NCI-H446 (cell line): ENCODE measurements at regions not wholly inside any gene's neighbourhood (a gene's known extent, or its start where the extent isn't known, plus 50 kb on each side); places are given as distances from the start of the nearest gene placed in this dataset.

Experiments used
- DNase-seq, 2 experiments: peaks; one replicate each; lab custom pipeline; 2025; lab: John Stamatoyannopoulos, UW

- DNase-seq, result no peak
Observed at GRCh38 chr2:181770150-181770549, 89.8 kb upstream of the NEUROD1 start.

GRCh38 chr2:181771356-181771755 lies 91.0 kb upstream of the NEUROD1 start:
- DNase-seq, result no peak

DNA sequence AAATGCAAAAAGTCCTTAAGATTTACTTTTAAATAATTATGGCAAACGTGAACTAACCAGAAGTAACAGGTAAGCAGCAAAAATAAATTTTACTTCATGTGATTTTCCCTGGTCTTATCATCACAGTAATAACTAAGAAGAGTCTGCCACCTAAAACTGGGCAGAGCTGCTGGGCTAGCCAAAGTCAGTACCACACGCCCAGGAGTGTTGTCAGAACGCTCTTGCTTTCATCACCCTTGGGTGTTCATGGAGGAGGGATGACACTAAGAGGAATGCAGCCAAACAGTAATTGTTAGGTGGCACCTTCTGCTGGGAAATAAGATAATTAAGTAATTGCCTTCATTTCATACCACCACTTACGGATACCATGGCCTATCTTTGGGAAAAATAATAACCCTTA lies 92.0 kb upstream of the NEUROD1 start:
- DNase-seq, result no peak

GRCh38 chr2:181772777-181773176 lies 92.5 kb upstream of the NEUROD1 start:
- no peak for DNase-seq

DNA sequence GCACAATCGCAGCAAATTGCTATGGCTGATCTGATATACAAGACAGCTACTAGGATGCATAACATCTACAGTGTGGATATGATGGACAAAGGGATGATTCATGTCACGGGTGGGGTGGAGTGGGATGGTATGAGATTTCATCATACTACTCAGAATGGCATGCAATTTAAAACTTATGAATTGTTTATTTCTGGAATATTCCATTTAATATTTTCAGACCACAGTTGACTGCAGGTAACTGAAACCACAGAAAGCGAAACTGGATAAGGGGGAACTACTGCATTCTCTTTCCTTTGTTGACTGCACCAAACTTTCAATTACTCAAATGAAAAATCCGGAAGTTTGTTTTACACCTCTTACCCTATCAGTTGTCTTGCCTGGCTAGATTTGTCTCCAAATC lies 94.4 kb upstream of the NEUROD1 start:
- no peak for DNase-seq

DNA sequence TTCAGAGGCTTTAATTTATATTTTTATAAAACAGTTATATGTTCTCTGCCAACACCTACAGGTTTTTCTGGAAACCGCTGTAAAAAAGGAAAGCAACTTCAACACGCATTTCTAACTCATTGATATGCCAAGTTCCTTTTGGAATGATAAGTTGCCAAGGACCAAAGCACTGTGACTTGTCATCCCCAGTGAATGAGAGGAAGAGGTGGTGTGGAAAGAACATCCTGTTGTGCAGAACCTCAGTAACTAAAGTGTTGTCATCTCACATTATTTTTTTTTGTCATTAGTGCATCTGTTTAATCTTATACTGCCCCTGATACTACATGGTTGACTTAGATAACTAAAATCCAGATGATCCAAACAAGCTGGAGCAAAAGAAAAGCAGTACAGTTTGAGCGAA lies 96.0 kb upstream of the NEUROD1 start:
- no peak for DNase-seq

GRCh38 chr2:181777734-181778133 lies 97.4 kb upstream of the NEUROD1 start:
- DNase-seq, result no peak

GRCh38 chr2:181778621-181779201 lies 98.4 kb upstream of the NEUROD1 start:
- DNase-seq, result no peak

DNA sequence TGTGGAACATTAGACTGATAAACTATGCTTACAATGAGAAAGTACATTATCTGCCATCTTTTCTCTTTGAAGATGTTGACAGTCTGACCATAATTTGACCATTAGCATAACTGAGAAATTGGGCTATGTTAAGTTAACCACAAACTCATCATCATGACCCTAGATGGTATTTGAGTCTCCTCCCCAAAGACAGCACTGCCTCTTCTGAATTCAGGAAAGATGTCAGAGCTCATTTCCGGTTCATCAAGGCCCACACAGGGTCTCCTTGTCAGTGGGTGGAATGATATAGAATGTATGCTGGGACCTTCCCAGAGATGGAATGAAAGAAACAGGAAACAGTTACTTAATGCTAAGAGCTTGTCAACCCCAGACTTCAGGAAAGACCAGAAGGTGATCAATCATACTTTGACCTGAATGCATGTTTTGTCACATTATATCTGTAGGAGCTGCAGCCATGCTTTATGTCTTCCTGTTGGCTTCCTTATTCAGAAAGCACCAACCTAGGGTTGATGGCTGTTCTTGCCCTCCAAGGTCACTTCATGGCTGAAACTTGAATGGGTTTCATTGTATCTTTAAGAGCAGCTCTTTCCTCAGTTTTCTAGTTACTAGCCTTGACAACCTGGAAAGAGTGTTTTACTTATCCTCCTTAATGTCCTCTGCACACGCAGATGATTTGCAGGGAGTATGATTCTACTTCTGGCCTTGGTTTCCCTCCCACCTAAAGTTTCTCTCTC lies 99.1 kb upstream of the NEUROD1 start:
- DNase-seq, result no peak

DNA sequence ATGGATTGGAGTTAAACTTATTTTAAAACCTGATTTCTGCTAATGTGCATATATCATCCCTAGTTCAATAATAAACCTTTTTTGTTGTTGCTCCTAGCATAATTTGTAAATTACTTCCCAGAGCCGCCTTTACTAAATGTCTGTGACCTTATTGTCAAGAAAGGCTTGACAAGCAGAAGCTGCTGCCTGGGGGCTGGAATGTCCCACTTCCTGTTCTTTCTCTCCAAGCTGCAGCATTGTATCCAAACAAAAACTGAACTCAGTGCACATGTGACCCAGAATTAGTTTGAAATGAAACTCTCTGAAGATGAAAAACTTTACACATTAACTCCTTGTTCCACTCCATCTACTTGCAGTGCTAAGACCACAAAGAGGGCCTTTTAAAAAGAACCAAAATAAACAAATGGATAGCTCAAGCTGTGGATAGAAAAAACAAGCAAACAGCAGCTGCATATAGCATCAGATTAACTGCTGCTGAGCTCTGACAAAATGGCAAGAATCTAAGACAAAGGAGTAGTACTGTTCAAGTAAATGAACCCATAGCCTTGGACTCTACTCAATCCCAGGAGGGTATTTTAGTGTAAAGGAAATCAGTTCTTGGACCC lies 99.8 kb upstream of the NEUROD1 start:
- no peak for DNase-seq

GRCh38 chr2:181780657-181781056 lies 100.3 kb upstream of the NEUROD1 start:
- no peak for DNase-seq

DNA sequence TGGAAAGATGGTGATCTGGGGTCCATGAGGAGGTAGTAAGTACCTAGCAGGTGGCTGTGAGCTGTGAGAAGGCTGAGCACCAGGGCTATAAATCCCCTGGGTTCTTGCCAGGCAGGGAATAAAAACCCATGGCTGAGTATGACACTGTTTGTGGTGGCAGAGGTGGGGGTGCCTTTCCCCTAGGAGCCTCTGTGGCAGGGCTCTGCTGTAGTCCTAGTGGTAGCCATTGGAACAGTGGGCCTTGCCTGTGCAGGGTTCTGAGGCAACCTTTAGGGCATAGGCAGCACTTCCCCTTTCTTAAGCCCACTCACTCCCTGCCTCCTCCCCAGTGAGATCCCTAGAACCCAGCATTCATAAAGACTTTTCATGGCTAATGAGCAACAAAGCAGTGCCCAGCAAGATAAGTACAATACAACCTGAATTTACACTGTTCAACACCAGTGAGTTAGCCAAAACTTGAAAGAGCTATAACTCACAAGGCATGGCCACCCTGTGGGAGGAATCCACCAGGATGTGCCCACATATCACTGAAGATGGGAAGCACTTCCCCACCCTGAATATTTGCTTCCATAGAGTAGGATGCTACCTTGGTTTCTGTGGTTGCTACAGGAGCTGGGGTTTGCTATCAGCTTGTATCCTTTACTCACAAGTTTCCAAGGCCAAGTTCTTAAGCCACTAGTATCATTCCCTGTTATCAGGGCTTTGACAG lies 100.9 kb upstream of the NEUROD1 start:
- no peak for DNase-seq

DNA sequence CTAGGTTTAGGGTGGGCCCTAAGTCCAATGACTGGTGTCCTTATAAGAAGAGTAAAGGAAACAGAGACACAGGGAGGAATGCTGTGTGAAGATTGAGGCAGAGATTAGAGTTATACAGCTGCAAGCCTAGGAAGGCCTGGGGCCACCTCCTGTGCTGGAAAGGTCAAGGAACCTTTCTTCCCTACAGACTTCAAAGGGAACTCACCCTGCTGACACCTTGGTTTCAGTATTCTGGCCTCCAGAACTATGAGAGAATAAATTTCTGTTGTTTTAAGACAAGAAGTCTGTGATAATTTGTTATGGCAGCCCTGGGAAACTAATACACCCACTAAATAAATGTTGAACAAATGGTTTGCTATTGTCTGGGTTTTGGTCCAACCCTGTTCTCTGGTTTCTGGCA lies 102.3 kb upstream of the NEUROD1 start:
- DNase-seq, result no peak

DNA sequence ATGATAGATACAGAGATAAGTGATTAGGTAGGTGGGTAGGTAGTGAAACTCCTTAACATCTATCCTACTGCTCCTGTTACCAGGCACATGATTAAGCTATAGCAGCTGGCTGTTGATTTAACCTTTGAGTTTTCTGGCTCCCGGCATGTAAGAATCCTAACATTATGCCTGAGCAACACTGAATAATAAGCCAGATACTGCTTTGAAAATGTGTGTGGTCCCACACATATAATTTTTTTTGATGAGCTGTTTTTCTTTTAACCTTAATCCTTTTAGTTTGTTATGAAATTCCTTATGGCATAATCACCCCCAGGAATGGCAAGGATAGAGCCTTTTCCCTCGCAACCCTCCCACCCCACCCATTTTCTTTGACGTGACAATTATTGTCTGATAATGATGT lies 104.2 kb upstream of the NEUROD1 start:
- no peak for DNase-seq

- no peak for DNase-seq
Observed at GRCh38 chr2:181785691-181786344, 105.5 kb upstream of the NEUROD1 start.

- DNase-seq, result no peak
Observed at GRCh38 chr2:181786371-181787228, 104.9 kb upstream of the ITPRID2 start.

- DNase-seq, result no peak
Observed at GRCh38 chr2:181787310-181788048, 104.1 kb upstream of the ITPRID2 start.

DNA sequence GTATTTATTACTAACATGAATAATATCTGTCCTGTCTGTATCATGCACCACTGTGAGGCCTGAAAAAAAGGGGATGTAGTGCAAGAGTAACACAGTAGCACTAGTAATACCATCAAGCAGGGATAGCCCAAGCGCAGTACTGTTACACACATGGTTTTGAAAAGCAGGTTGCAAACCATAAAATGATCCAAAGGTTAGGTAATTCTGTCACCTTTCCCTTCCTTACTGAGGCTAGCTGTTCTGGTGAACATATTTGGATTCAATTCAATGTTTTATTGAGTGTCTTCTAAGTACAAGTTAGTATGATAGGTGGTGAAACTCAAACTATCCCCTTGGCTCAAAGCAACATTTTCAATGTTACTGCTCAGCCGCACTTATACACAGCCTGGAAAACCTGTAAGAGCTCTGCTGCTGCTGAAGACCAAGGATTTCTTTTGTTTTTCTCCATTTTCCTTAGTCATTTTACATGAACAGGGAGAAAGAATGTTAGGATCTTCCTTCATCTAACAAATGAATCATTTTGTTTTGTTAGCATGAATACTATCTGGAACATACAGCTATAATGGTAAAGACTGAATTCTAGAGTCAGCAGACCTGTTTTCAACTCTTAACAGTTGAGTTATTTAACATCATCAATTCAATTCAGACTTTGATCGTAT lies 102.5 kb upstream of the ITPRID2 start:
- no peak for DNase-seq

- DNase-seq, result no peak
Observed at GRCh38 chr2:181789827-181790448, 101.6 kb upstream of the ITPRID2 start.
